Ovary (tissue), 3 donors: ENCODE measurements at regions not wholly inside any gene's neighbourhood (a gene's known extent, or its start where the extent isn't known, plus 50 kb on each side); places are given as distances from the start of the nearest gene placed in this dataset.

Experiments
- CTCF ChIP-seq, 3 donors: fragments of 450-650 bp in 2 of 3; fragments of 200-600 bp in 1 of 3; IDR thresholded peaks; one replicate each; pipeline versions ENCODE4 v1.5.1 to v1.8.0; 2016 to 2022; ENCODE audit warnings: antibody characterized with exemption in 3 of 3, mild to moderate bottlenecking in 1 of 3
- EP300 ChIP-seq: sonication (generic); formaldehyde crosslinking; IDR thresholded peaks from one replicate; pipeline ENCODE4 v1.6.1; 2017; ENCODE audit warnings: antibody characterized with exemption
- POLR2A ChIP-seq: fragments of 450-650 bp; IDR thresholded peaks from one replicate; pipeline ENCODE4 v1.6.1; 2017; ENCODE audit warnings: antibody characterized with exemption, mild to moderate bottlenecking, moderate library complexity
- donor health status: DM: no; HTN: no; CAD: no.

- no peak for TF ChIP-seq POLR2A
- no peak for TF ChIP-seq CTCF (IDR thresholded peaks at IDR 0.05)
- no peak for TF ChIP-seq EP300
These were observed 242.1 kb downstream of the DLL1 start for GRCh38 chr6:170048615-170049256.
